Breast epithelium (tissue), 3 donors: ENCODE measurements at regions not wholly inside any gene's neighbourhood (a gene's known extent, or its start where the extent isn't known, plus 50 kb on each side); places are given as distances from the start of the nearest gene placed in this dataset.

ENCODE experiments used
- POLR2A ChIP-seq: fragments of 450-650 bp; IDR thresholded peaks from one replicate; pipeline ENCODE4 v1.6.1; 2016; ENCODE audit warnings: antibody characterized with exemption, mild to moderate bottlenecking, moderate library complexity
- TF ChIP-seq, protein P1 (sequence below), 3 donors: fragments of 450-650 bp; IDR thresholded peaks; one replicate each; pipeline ENCODE4 v1.5.1; 2016 to 2017; ENCODE audit warnings: antibody characterized with exemption in 3 of 3, mild to moderate bottlenecking in 3 of 3, moderate library complexity in 3 of 3

DNA sequence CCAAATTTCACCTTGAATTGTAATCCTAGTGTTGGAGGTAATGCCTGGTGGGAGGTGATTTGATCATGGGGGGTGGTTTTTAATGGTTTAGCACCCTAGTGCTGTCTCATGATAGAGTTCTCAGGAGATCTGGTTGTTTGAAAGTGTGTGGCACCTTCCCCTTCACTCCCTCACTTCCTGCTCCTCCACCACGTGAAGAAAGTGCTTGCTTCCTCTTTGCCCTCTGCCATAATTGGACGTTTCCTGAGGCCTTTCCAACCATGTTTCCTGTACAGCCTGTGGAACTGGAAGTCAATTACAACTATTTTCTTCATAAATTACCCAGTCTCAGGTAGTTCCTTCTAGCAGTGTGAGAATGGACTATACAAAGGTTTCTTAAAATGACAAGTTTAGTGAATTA, 251.8 kb upstream of the NETO1 start:
- TF ChIP-seq, protein P1, sequence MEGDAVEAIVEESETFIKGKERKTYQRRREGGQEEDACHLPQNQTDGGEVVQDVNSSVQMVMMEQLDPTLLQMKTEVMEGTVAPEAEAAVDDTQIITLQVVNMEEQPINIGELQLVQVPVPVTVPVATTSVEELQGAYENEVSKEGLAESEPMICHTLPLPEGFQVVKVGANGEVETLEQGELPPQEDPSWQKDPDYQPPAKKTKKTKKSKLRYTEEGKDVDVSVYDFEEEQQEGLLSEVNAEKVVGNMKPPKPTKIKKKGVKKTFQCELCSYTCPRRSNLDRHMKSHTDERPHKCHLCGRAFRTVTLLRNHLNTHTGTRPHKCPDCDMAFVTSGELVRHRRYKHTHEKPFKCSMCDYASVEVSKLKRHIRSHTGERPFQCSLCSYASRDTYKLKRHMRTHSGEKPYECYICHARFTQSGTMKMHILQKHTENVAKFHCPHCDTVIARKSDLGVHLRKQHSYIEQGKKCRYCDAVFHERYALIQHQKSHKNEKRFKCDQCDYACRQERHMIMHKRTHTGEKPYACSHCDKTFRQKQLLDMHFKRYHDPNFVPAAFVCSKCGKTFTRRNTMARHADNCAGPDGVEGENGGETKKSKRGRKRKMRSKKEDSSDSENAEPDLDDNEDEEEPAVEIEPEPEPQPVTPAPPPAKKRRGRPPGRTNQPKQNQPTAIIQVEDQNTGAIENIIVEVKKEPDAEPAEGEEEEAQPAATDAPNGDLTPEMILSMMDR (IDR thresholded peaks at IDR 0.05) = no peak
- TF ChIP-seq POLR2A = no peak
